ENCODE measurements at regions not wholly inside any gene's neighbourhood (a gene's known extent, or its start where the extent isn't known, plus 50 kb on each side); places are given as distances from the start of the nearest gene placed in this dataset.
A peak's percentile ranks its signal among the peaks of the same experiment; 100 is the strongest.

DNA sequence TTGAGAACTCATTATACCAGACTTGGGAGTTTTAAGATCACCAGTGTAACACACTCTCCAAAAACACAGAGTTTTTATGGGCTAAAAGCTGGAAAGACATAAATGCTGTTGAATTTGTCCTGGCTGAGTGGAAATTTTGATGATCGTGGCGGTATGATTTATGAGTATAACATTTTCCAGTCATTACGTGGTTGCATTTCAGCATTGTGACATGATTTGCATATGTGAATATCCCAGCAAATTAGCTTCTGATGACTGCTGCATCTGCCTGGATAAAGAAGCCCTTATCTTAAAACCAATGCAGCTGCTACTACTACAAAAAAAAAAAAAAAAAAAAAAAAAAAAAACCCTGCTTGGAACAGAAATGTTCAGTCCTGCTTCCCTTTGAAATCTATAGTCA, 850.9 kb downstream of the TFAP2A start:
- in situ Hi-C loops (cut with MboI; ENCODE audit: low sequenced_read_pairs), result no loop called here
- H2AFZ ChIP-seq (replicated peaks; ENCODE audit: low read length, poor library complexity), result no peak overlapping the region
- ATAC-seq (ENCODE audit: low read depth) (no peak), DNase-seq (peak; percentile 15)
- ChIA-PET POLR2A (ENCODE audit: unreplicated experiment) (no interaction called here), CTCF (no interaction called here)
- H3K18ac ChIP-seq (ENCODE audit: low read depth, low read length), result no peak overlapping the region
- no peak overlapping the region for H3K4me2 ChIP-seq (ENCODE audit: low read depth, low read length)
- H3K14ac ChIP-seq (replicated peaks; ENCODE audit: low read depth, low read length), result no peak overlapping the region
- no peak overlapping the region for H2BK20ac ChIP-seq (ENCODE audit: low read depth, low read length)
- WGBS, 2 experiments (ENCODE audit: extremely low coverage in 2 of 2, insufficient read length in 1 of 2), result no CpG with 5 or more reads among the region's 3 CpGs
- no peaks in the 10 kb centered on the region for H4K20me1 ChIP-seq (ENCODE audit: insufficient read depth, low read length)
- H2BK5ac ChIP-seq (ENCODE audit: low read depth, low read length, poor library complexity, severe bottlenecking), result no peak overlapping the region
- no peak overlapping the region for H2AK9ac ChIP-seq (replicated peaks; ENCODE audit: low read depth, low read length, poor library complexity)
- H3K36me3 ChIP-seq (ENCODE audit: control insufficient read depth, insufficient read depth, low read length), result no peaks in the 10 kb centered on the region
- H3K4me1 ChIP-seq (ENCODE audit: control insufficient read depth, insufficient read depth, low read length), result no peaks in the 10 kb centered on the region
- H3K9me3 ChIP-seq (ENCODE audit: control insufficient read depth, insufficient read depth, low read length), result no peaks in the 10 kb centered on the region
- H2BK15ac ChIP-seq (ENCODE audit: low read depth, low read length), result no peak overlapping the region
- H4K8ac ChIP-seq (ENCODE audit: low read depth in 2 of 2, low read length in 2 of 2), result no peak overlapping the region
- TF ChIP-seq SMC3 (IDR thresholded peaks at IDR 0.05; ENCODE audit: low read depth, low read length) (no peak), MXI1 (IDR thresholded peaks at IDR 0.05; ENCODE audit: borderline replicate concordance, low read depth, low read length) (no peak), BHLHE40 (IDR thresholded peaks at IDR 0.05; ENCODE audit: low read depth, low read length) (no peak), NFE2L2 (IDR thresholded peaks at IDR 0.05; ENCODE audit: low read depth, low read length) (no peak), MAFK (IDR thresholded peaks at IDR 0.05; ENCODE audit: low read depth, low read length) (no peak), CEBPB (IDR thresholded peaks at IDR 0.05; ENCODE audit: low read depth, low read length) (no peak), FOS (IDR thresholded peaks at IDR 0.05; ENCODE audit: low read depth, low read length) (no peak), RCOR1 (IDR thresholded peaks at IDR 0.05; ENCODE audit: insufficient replicate concordance, low read length) (no peak), RFX5 (IDR thresholded peaks at IDR 0.05; ENCODE audit: low read depth, low read length) (no peak)
- TF ChIP-seq, protein P1, sequence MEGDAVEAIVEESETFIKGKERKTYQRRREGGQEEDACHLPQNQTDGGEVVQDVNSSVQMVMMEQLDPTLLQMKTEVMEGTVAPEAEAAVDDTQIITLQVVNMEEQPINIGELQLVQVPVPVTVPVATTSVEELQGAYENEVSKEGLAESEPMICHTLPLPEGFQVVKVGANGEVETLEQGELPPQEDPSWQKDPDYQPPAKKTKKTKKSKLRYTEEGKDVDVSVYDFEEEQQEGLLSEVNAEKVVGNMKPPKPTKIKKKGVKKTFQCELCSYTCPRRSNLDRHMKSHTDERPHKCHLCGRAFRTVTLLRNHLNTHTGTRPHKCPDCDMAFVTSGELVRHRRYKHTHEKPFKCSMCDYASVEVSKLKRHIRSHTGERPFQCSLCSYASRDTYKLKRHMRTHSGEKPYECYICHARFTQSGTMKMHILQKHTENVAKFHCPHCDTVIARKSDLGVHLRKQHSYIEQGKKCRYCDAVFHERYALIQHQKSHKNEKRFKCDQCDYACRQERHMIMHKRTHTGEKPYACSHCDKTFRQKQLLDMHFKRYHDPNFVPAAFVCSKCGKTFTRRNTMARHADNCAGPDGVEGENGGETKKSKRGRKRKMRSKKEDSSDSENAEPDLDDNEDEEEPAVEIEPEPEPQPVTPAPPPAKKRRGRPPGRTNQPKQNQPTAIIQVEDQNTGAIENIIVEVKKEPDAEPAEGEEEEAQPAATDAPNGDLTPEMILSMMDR (conservative IDR thresholded peaks at IDR 0.05; ENCODE audit: low read depth, low read length), result no peak
- TF ChIP-seq, protein P2, sequence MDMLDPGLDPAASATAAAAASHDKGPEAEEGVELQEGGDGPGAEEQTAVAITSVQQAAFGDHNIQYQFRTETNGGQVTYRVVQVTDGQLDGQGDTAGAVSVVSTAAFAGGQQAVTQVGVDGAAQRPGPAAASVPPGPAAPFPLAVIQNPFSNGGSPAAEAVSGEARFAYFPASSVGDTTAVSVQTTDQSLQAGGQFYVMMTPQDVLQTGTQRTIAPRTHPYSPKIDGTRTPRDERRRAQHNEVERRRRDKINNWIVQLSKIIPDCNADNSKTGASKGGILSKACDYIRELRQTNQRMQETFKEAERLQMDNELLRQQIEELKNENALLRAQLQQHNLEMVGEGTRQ (IDR thresholded peaks at IDR 0.05; ENCODE audit: low read depth, low read length), result no peak
- TF ChIP-seq, protein P3, sequence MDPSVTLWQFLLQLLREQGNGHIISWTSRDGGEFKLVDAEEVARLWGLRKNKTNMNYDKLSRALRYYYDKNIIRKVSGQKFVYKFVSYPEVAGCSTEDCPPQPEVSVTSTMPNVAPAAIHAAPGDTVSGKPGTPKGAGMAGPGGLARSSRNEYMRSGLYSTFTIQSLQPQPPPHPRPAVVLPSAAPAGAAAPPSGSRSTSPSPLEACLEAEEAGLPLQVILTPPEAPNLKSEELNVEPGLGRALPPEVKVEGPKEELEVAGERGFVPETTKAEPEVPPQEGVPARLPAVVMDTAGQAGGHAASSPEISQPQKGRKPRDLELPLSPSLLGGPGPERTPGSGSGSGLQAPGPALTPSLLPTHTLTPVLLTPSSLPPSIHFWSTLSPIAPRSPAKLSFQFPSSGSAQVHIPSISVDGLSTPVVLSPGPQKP (IDR thresholded peaks at IDR 0.05; ENCODE audit: borderline replicate concordance, low read depth, low read length), result no peak
- no peaks in the 10 kb centered on the region for H3K27me3 ChIP-seq (ENCODE audit: control insufficient read depth, insufficient read depth, low read length)
- no peak overlapping the region for H3K23ac ChIP-seq (ENCODE audit: low read depth, low read length)
- H3K27ac ChIP-seq (ENCODE audit: insufficient read depth, low read length), result no peak overlapping the region
- BruUV-seq (replicated peaks), result no TSS peak
- no peak overlapping the region for H2BK120ac ChIP-seq (ENCODE audit: low read depth, low read length)
- no peak overlapping the region for H4K5ac ChIP-seq (ENCODE audit: low read depth, low read length)
- no peak overlapping the region for H3K56ac ChIP-seq (ENCODE audit: extremely low read depth, insufficient read depth, low read length)
- H3K79me1 ChIP-seq (ENCODE audit: low read depth in 1 of 2, low read length in 2 of 2), result no peaks in the 10 kb centered on the region
- intact Hi-C loops (cut with micrococcal nuclease), result no loop called here
- no peaks in the 10 kb centered on the region for H3K9me1 ChIP-seq (ENCODE audit: insufficient read depth, low read length)
- H4K91ac ChIP-seq (ENCODE audit: insufficient read depth, low read depth, low read length), result no peak overlapping the region
- dilution Hi-C loops (cut with HindIII; ENCODE audit: low sequenced_read_pairs, unreplicated experiment), result no loop called here
- H2AK5ac ChIP-seq (ENCODE audit: low read depth, low read length), result no peak overlapping the region
- H3K4ac ChIP-seq (ENCODE audit: low read depth, low read length), result no peak overlapping the region
- H3K9ac ChIP-seq (ENCODE audit: low read depth, low read length), result no peak overlapping the region
- H3K4me3 ChIP-seq (ENCODE audit: insufficient read depth, low read depth, low read length), result no peak overlapping the region
